Neural cell (in vitro differentiated cells): ENCODE measurements at regions not wholly inside any gene's neighbourhood (a gene's known extent, or its start where the extent isn't known, plus 50 kb on each side); places are given as distances from the start of the nearest gene placed in this dataset.

Experiments
- H2AFZ ChIP-seq: fragments of 200-600, 300-800 bp; sonication (generic), shearing (Covaris generic); 2 replicates; pipeline ENCODE4 v1.6.0; 2014; ENCODE audit warnings: low read depth, mild to moderate bottlenecking, antibody characterized with exemption, low read length, moderate library complexity
- H3F3A ChIP-seq: fragments of 200-600 bp; shearing (Covaris generic); 2 replicates; pipeline ENCODE4 v1.6.1; 2016; ENCODE audit warnings: mild to moderate bottlenecking, moderate library complexity, mixed read lengths, antibody characterized with exemption, low read length; ENCODE audit not compliant: insufficient read depth, poor library complexity, severe bottlenecking
- H3K27ac ChIP-seq: fragments of 200-600, 300-800 bp; sonication (generic), shearing (Covaris generic); 2 replicates; pipeline ENCODE4 v1.5.1; 2014; ENCODE audit warnings: mild to moderate bottlenecking, low read length, moderate library complexity
- H3K27me3 ChIP-seq: fragments of 300-800, 200-600 bp; sonication (generic), shearing (Covaris generic); 2 replicates; pipeline ENCODE4 v1.6.0; 2014; ENCODE audit warnings: mild to moderate bottlenecking, low read depth, low read length, moderate library complexity; ENCODE audit not compliant: insufficient read depth
- H3K36me3 ChIP-seq: fragments of 300-800, 200-600 bp; sonication (generic), shearing (Covaris generic); 2 replicates; pipeline ENCODE4 v1.5.1; 2014; ENCODE audit warnings: mild to moderate bottlenecking, antibody characterized with exemption, low read length, moderate library complexity; ENCODE audit not compliant: insufficient read depth
- H3K4me2 ChIP-seq: fragments of 300-800, 200-600 bp; sonication (generic), shearing (Covaris generic); 2 replicates; pipeline ENCODE4 v1.6.0; 2014; ENCODE audit warnings: mild to moderate bottlenecking, low read length
- H3K4me3 ChIP-seq: fragments of 300-800, 200-600 bp; sonication (generic), shearing (Covaris generic); 2 replicates; pipeline ENCODE4 v1.5.1; 2014; ENCODE audit warnings: mild to moderate bottlenecking, low read length, moderate library complexity
- H3K79me2 ChIP-seq: fragments of 200-600 bp; shearing (Covaris generic); replicated peaks from 2 replicates; pipeline ENCODE4 v1.6.0; 2014; ENCODE audit warnings: mild to moderate bottlenecking, low read length, moderate library complexity; ENCODE audit not compliant: insufficient read depth
- H3K9ac ChIP-seq: fragments of 300-800, 200-600 bp; sonication (generic), shearing (Covaris generic); 2 replicates; pipeline ENCODE4 v1.6.1; 2016; ENCODE audit warnings: mild to moderate bottlenecking, low read length, mixed read lengths
- H3K9me2 ChIP-seq: fragments of 200-600 bp; shearing (Covaris generic); 2 replicates; pipeline ENCODE4 v1.6.1; 2016; ENCODE audit warnings: mild to moderate bottlenecking, low read length, mixed read lengths; ENCODE audit not compliant: insufficient read depth
- H3K9me3 ChIP-seq: fragments of 200-600, 300-800 bp; sonication (generic), shearing (Covaris generic); 2 replicates; pipeline ENCODE4 v1.6.1; 2016; ENCODE audit warnings: mild to moderate bottlenecking, mixed run types, low read length, moderate library complexity, mixed read lengths
- H4K20me1 ChIP-seq: fragments of 200-600 bp; shearing (Covaris generic); 2 replicates; pipeline ENCODE4 v1.6.1; 2016; ENCODE audit warnings: mild to moderate bottlenecking, mixed run types; ENCODE audit not compliant: insufficient read depth
- EP300 ChIP-seq: fragments of 450-650 bp; conservative IDR thresholded peaks from 2 replicates; pipeline ENCODE4 v1.6.1; 2014; ENCODE audit warnings: antibody characterized with exemption, mild to moderate bottlenecking, moderate library complexity; ENCODE audit not compliant: poor library complexity, severe bottlenecking
- EZH2 ChIP-seq: fragments of 200-600, 300-800 bp; shearing (Covaris generic), sonication (generic); IDR thresholded peaks from 2 replicates; pipeline ENCODE4 v1.6.1; 2014; ENCODE audit warnings: antibody characterized with exemption, low read length, borderline replicate concordance, mild to moderate bottlenecking; ENCODE audit not compliant: insufficient read depth, poor library complexity, severe bottlenecking
- MXI1 ChIP-seq: fragments of 450-650 bp; conservative IDR thresholded peaks from 2 replicates; pipeline ENCODE4 v1.6.1; 2014; ENCODE audit warnings: antibody characterized with exemption, mild to moderate bottlenecking; ENCODE audit not compliant: poor library complexity, severe bottlenecking
- POLR2AphosphoS5 ChIP-seq: IDR thresholded peaks from 2 replicates; pipeline ENCODE4 v1.6.1; 2012
- RAD21 ChIP-seq: fragments of 450-650 bp; conservative IDR thresholded peaks from 2 replicates; pipeline ENCODE4 v1.6.1; 2014; ENCODE audit warnings: antibody characterized with exemption, mild to moderate bottlenecking, moderate library complexity
- REST ChIP-seq: IDR thresholded peaks from 2 replicates; pipeline ENCODE4 v1.6.1; 2012; ENCODE audit warnings: borderline replicate concordance
- SMC3 ChIP-seq: fragments of 450-650 bp; conservative IDR thresholded peaks from 2 replicates; pipeline ENCODE4 v1.6.1; 2014; ENCODE audit warnings: antibody characterized with exemption, mild to moderate bottlenecking, moderate library complexity; ENCODE audit not compliant: poor library complexity
- TAF1 ChIP-seq: IDR thresholded peaks from 2 replicates; pipeline ENCODE4 v1.6.1; 2012; ENCODE audit warnings: low read depth
- TF ChIP-seq, protein P1 (sequence below): fragments of 450-650 bp; IDR thresholded peaks from 2 replicates; pipeline ENCODE4 v1.5.1; 2014; ENCODE audit warnings: antibody characterized with exemption, mild to moderate bottlenecking, moderate library complexity; ENCODE audit not compliant: poor library complexity, severe bottlenecking

DNA sequence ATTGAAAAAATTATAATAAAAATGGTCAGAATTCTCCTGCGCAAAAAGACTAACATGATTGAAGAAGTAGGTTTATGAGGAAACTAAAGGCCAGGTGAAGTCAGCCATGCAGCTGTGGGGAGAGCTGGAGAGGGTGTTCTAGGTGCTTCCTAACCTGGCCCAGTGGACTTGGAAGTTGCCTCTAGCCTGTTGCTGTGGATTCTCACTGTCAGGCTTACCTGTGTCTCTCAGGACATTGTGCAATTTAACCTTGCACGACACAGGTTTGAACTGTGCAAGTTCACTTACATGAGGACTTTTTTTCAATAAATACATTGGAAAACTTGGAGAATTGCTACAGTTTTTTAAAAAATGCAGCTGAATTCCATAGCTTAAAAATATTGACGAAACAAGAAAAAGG, 266.4 kb downstream of the CXCL12 start:
- Histone ChIP-seq H3K9me3 (no peaks in the 10 kb centered on the region), H3F3A (no peaks in the 10 kb centered on the region), H3K9ac (no peak overlapping the region), H3K36me3 (no peaks in the 10 kb centered on the region), H3K4me3 (no peak overlapping the region), H3K27ac (no peak overlapping the region), H3K79me2 (no peaks in the 10 kb centered on the region), H3K27me3 (no peaks in the 10 kb centered on the region), H3K4me2 (no peak overlapping the region), H3K9me2 (no peaks in the 10 kb centered on the region), H4K20me1 (no peaks in the 10 kb centered on the region), H2AFZ (no peak overlapping the region)
- TF ChIP-seq MXI1 (no peak), POLR2AphosphoS5 (no peak), TAF1 (no peak)

DNA sequence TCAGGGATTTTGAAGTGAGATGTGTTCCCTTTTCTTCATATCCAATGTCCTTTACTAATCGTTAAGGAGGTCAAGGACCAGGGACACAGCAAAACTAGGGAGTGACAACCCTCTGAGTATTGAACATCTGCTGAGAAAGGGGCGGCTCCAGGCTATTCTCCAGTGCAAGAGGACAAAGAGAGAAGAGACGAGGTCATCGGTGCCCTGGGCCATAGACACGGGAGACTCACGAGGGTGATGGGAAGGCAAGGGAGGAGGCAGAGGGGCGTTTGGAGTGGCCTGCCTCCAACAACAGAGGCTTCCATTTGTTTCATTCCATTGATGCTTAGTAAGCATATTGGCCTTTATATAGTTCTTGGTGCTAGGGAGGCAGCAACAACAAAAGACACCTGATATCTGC, 268.4 kb downstream of the CXCL12 start:
- Histone ChIP-seq H3K4me2 (no peak overlapping the region), H2AFZ (no peak overlapping the region), H3K4me3 (no peak overlapping the region), H3K79me2 (no peaks in the 10 kb centered on the region), H3K9ac (no peak overlapping the region), H4K20me1 (no peaks in the 10 kb centered on the region), H3K36me3 (no peaks in the 10 kb centered on the region), H3K9me2 (no peaks in the 10 kb centered on the region), H3F3A (no peaks in the 10 kb centered on the region), H3K27me3 (no peaks in the 10 kb centered on the region), H3K9me3 (no peaks in the 10 kb centered on the region), H3K27ac (no peak overlapping the region)
- TF ChIP-seq POLR2AphosphoS5 (no peak), TAF1 (no peak), SMC3 (no peak), RAD21 (no peak), MXI1 (no peak), EZH2 (no peak), EP300 (no peak), REST (no peak)
- TF ChIP-seq, protein P1, sequence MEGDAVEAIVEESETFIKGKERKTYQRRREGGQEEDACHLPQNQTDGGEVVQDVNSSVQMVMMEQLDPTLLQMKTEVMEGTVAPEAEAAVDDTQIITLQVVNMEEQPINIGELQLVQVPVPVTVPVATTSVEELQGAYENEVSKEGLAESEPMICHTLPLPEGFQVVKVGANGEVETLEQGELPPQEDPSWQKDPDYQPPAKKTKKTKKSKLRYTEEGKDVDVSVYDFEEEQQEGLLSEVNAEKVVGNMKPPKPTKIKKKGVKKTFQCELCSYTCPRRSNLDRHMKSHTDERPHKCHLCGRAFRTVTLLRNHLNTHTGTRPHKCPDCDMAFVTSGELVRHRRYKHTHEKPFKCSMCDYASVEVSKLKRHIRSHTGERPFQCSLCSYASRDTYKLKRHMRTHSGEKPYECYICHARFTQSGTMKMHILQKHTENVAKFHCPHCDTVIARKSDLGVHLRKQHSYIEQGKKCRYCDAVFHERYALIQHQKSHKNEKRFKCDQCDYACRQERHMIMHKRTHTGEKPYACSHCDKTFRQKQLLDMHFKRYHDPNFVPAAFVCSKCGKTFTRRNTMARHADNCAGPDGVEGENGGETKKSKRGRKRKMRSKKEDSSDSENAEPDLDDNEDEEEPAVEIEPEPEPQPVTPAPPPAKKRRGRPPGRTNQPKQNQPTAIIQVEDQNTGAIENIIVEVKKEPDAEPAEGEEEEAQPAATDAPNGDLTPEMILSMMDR = no peak

GRCh38 chr10:44115516-44115915, 269.4 kb downstream of the CXCL12 start:
- no peak overlapping the region for H2AFZ ChIP-seq
- H3K79me2 ChIP-seq = no peaks in the 10 kb centered on the region
- no peak overlapping the region for H3K4me3 ChIP-seq
- H3K27ac ChIP-seq = no peak overlapping the region
- H3F3A ChIP-seq = no peaks in the 10 kb centered on the region
- H3K9me3 ChIP-seq = no peaks in the 10 kb centered on the region
- H4K20me1 ChIP-seq = no peaks in the 10 kb centered on the region
- H3K27me3 ChIP-seq = no peaks in the 10 kb centered on the region
- no peaks in the 10 kb centered on the region for H3K36me3 ChIP-seq
- H3K4me2 ChIP-seq = no peak overlapping the region
- H3K9ac ChIP-seq = no peak overlapping the region
- no peaks in the 10 kb centered on the region for H3K9me2 ChIP-seq
- TF ChIP-seq, protein P1 = no peak
- no peak for TF ChIP-seq POLR2AphosphoS5
- no peak for TF ChIP-seq MXI1
- no peak for TF ChIP-seq REST
- no peak for TF ChIP-seq EZH2
- no peak for TF ChIP-seq SMC3
